ENCODE measurements at regions not wholly inside any gene's neighbourhood (a gene's known extent, or its start where the extent isn't known, plus 50 kb on each side); places are given as distances from the start of the nearest gene placed in this dataset.

GRCh38 chr1:218943371-218943770 is 230.3 kb upstream of the LYPLAL1 start:
- Histone ChIP-seq H3K27ac (ENCODE audit: low read depth, low read length) (no peak overlapping the region), H3K4me3 (ENCODE audit: insufficient read depth, low read length, poor library complexity, severe bottlenecking) (no peak overlapping the region), H3K79me2 (ENCODE audit: insufficient read depth, low read length) (no peaks in the 10 kb centered on the region), H4K20me1 (ENCODE audit: low read depth, low read length) (no peaks in the 10 kb centered on the region), H2AFZ (ENCODE audit: low read depth, low read length, severe bottlenecking) (no peak overlapping the region), H3K36me3 (ENCODE audit: low read length) (no peaks in the 10 kb centered on the region), H3K9me2 (replicated peaks; ENCODE audit: insufficient read depth, low read length) (no peaks in the 10 kb centered on the region), H3K9ac (ENCODE audit: low read length) (no peak overlapping the region), H3K4me2 (ENCODE audit: low read depth, low read length, poor library complexity, severe bottlenecking) (no peak overlapping the region), H3K9me3 (ENCODE audit: insufficient read depth, low read length) (no peaks in the 10 kb centered on the region), H3F3A (ENCODE audit: insufficient read depth) (no peaks in the 10 kb centered on the region), H3K27me3 (ENCODE audit: low read length) (no peaks in the 10 kb centered on the region)
- TF ChIP-seq CTCF (IDR thresholded peaks at IDR 0.05; ENCODE audit: insufficient read depth, low read length, poor library complexity, severe bottlenecking) (no peak), EZH2phosphoT487 (conservative IDR thresholded peaks at IDR 0.05; ENCODE audit: low read length) (no peak)

- no peak overlapping the region for H3K27ac ChIP-seq (ENCODE audit: low read depth, low read length)
Observed at GRCh38 chr1:218945050-218945449, 228.6 kb upstream of the LYPLAL1 start.

GRCh38 chr1:218946147-218946546 is 227.5 kb upstream of the LYPLAL1 start:
- H3K27ac ChIP-seq (ENCODE audit: low read depth, low read length): no peak overlapping the region
- H3F3A ChIP-seq (ENCODE audit: insufficient read depth): no peaks in the 10 kb centered on the region
- TF ChIP-seq CTCF (IDR thresholded peaks at IDR 0.05; ENCODE audit: insufficient read depth, low read length, poor library complexity, severe bottlenecking) (no peak), EZH2phosphoT487 (conservative IDR thresholded peaks at IDR 0.05; ENCODE audit: low read length) (no peak)
- H3K27me3 ChIP-seq (ENCODE audit: low read length): no peaks in the 10 kb centered on the region
- H3K36me3 ChIP-seq (ENCODE audit: low read length): no peaks in the 10 kb centered on the region
- H3K9me3 ChIP-seq (ENCODE audit: insufficient read depth, low read length): no peaks in the 10 kb centered on the region
- H3K4me3 ChIP-seq (ENCODE audit: insufficient read depth, low read length, poor library complexity, severe bottlenecking): no peak overlapping the region
- H3K4me2 ChIP-seq (ENCODE audit: low read depth, low read length, poor library complexity, severe bottlenecking): no peak overlapping the region
- no peaks in the 10 kb centered on the region for H3K9me2 ChIP-seq (replicated peaks; ENCODE audit: insufficient read depth, low read length)
- no peak overlapping the region for H2AFZ ChIP-seq (ENCODE audit: low read depth, low read length, severe bottlenecking)
- H4K20me1 ChIP-seq (ENCODE audit: low read depth, low read length): no peaks in the 10 kb centered on the region
- no peaks in the 10 kb centered on the region for H3K79me2 ChIP-seq (ENCODE audit: insufficient read depth, low read length)
- H3K9ac ChIP-seq (ENCODE audit: low read length): no peak overlapping the region

More at GRCh38 chr1:218945050-218945449, 228.6 kb upstream of the LYPLAL1 start:
- no peak overlapping the region for H3K4me3 ChIP-seq (ENCODE audit: insufficient read depth, low read length, poor library complexity, severe bottlenecking)
- H3K9ac ChIP-seq (ENCODE audit: low read length): no peak overlapping the region
- no peak for TF ChIP-seq EZH2phosphoT487 (conservative IDR thresholded peaks at IDR 0.05; ENCODE audit: low read length)
- no peak for TF ChIP-seq CTCF (IDR thresholded peaks at IDR 0.05; ENCODE audit: insufficient read depth, low read length, poor library complexity, severe bottlenecking)
- H3F3A ChIP-seq (ENCODE audit: insufficient read depth): no peaks in the 10 kb centered on the region
- no peaks in the 10 kb centered on the region for H3K27me3 ChIP-seq (ENCODE audit: low read length)
- no peak overlapping the region for H2AFZ ChIP-seq (ENCODE audit: low read depth, low read length, severe bottlenecking)
- H3K9me3 ChIP-seq (ENCODE audit: insufficient read depth, low read length): no peaks in the 10 kb centered on the region
- H4K20me1 ChIP-seq (ENCODE audit: low read depth, low read length): no peaks in the 10 kb centered on the region
- no peaks in the 10 kb centered on the region for H3K36me3 ChIP-seq (ENCODE audit: low read length)
- H3K4me2 ChIP-seq (ENCODE audit: low read depth, low read length, poor library complexity, severe bottlenecking): no peak overlapping the region
- no peaks in the 10 kb centered on the region for H3K9me2 ChIP-seq (replicated peaks; ENCODE audit: insufficient read depth, low read length)
- H3K79me2 ChIP-seq (ENCODE audit: insufficient read depth, low read length): no peaks in the 10 kb centered on the region
